ENCODE measurements at regions not wholly inside any gene's neighbourhood (a gene's known extent, or its start where the extent isn't known, plus 50 kb on each side); places are given as distances from the start of the nearest gene placed in this dataset.

DNA sequence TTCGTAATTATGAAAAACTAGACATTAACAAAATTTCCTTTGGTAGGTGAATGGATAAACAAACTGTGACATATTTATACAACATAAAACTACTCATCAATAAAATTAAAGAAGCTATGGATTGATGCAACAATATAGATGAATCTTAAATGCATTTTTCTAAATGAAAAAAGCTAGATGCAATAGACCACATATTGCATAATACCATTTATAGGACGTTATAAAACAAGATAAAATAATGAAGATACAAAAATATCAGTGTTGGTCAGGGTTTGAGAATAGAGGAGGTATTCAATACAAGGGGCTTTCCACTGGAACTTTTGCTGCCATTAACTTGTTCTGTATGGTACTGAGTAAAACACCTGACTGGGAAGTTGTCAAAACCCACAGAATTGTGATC is 314.4 kb downstream of the GRB14 start:
- Histone ChIP-seq H4K8ac (ENCODE audit: low read depth in 2 of 2, low read length in 2 of 2) (no peak overlapping the region), H3K4ac (ENCODE audit: low read depth, low read length) (no peak overlapping the region), H3K9ac (ENCODE audit: low read depth, low read length) (no peak overlapping the region), H3K4me3 (ENCODE audit: insufficient read depth, low read depth, low read length) (no peak overlapping the region), H3K9me3 (ENCODE audit: control insufficient read depth, insufficient read depth, low read length) (no peaks in the 10 kb centered on the region), H2BK5ac (ENCODE audit: low read depth, low read length, poor library complexity, severe bottlenecking) (no peak overlapping the region), H4K20me1 (ENCODE audit: insufficient read depth, low read length) (no peaks in the 10 kb centered on the region), H3K79me1 (ENCODE audit: low read depth in 1 of 2, low read length in 2 of 2) (no peaks in the 10 kb centered on the region), H3K4me1 (ENCODE audit: control insufficient read depth, insufficient read depth, low read length) (no peaks in the 10 kb centered on the region), H3K23ac (ENCODE audit: low read depth, low read length) (no peak overlapping the region), H3K18ac (ENCODE audit: low read depth, low read length) (no peak overlapping the region), H2BK120ac (ENCODE audit: low read depth, low read length) (no peak overlapping the region), H2BK15ac (ENCODE audit: low read depth, low read length) (no peak overlapping the region), H3K56ac (ENCODE audit: extremely low read depth, insufficient read depth, low read length) (no peak overlapping the region), H4K5ac (ENCODE audit: low read depth, low read length) (no peak overlapping the region), H3K27me3 (ENCODE audit: control insufficient read depth, insufficient read depth, low read length) (no peaks in the 10 kb centered on the region), H2AK9ac (replicated peaks; ENCODE audit: low read depth, low read length, poor library complexity) (no peak overlapping the region), H3K9me1 (ENCODE audit: insufficient read depth, low read length) (no peaks in the 10 kb centered on the region), H3K27ac (ENCODE audit: insufficient read depth, low read length) (no peak overlapping the region), H4K91ac (ENCODE audit: insufficient read depth, low read depth, low read length) (no peak overlapping the region), H3K14ac (replicated peaks; ENCODE audit: low read depth, low read length) (no peak overlapping the region), H2AFZ (replicated peaks; ENCODE audit: low read length, poor library complexity) (no peak overlapping the region), H2AK5ac (ENCODE audit: low read depth, low read length) (no peak overlapping the region), H3K4me2 (ENCODE audit: low read depth, low read length) (no peak overlapping the region), H2BK20ac (ENCODE audit: low read depth, low read length) (no peak overlapping the region), H3K36me3 (ENCODE audit: control insufficient read depth, insufficient read depth, low read length) (no peaks in the 10 kb centered on the region)
- no CpG with 5 or more reads among the region's 2 CpGs for WGBS, 2 experiments (ENCODE audit: extremely low coverage in 2 of 2, insufficient read length in 1 of 2)
- no TSS peak for BruUV-seq (replicated peaks)
- ATAC-seq (ENCODE audit: low read depth), result no peak
- CTCF ChIA-PET, result no interaction called here
- dilution Hi-C loops (cut with HindIII; ENCODE audit: low sequenced_read_pairs, unreplicated experiment), result no loop called here
- no peak for DNase-seq
- TF ChIP-seq CEBPB (IDR thresholded peaks at IDR 0.05; ENCODE audit: low read depth, low read length), result peak; percentile 13; the same call in 1 of the 2 replicates
- TF ChIP-seq FOS (IDR thresholded peaks at IDR 0.05; ENCODE audit: low read depth, low read length), result no peak
- TF ChIP-seq ELK1 (IDR thresholded peaks at IDR 0.05; ENCODE audit: borderline replicate concordance, low read depth, low read length), result no peak
- TF ChIP-seq, protein P1, sequence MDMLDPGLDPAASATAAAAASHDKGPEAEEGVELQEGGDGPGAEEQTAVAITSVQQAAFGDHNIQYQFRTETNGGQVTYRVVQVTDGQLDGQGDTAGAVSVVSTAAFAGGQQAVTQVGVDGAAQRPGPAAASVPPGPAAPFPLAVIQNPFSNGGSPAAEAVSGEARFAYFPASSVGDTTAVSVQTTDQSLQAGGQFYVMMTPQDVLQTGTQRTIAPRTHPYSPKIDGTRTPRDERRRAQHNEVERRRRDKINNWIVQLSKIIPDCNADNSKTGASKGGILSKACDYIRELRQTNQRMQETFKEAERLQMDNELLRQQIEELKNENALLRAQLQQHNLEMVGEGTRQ (IDR thresholded peaks at IDR 0.05; ENCODE audit: low read depth, low read length), result no peak
- in situ Hi-C loops (cut with MboI; ENCODE audit: low sequenced_read_pairs), result no loop called here
- POLR2A ChIA-PET (ENCODE audit: unreplicated experiment), result no interaction called here
- intact Hi-C loops (cut with micrococcal nuclease), result no loop called here

All from IMR-90 (cell line).